GM12872 (cell line): ENCODE measurements at regions not wholly inside any gene's neighbourhood (a gene's known extent, or its start where the extent isn't known, plus 50 kb on each side); places are given as distances from the start of the nearest gene placed in this dataset.

Source experiments
- TF ChIP-seq, protein P1 (sequence below): IDR thresholded peaks from 3 replicates; pipeline ENCODE4 v1.5.1; 2011; ENCODE audit warnings: low read depth, mild to moderate bottlenecking, low read length, moderate library complexity; ENCODE audit not compliant: insufficient read depth

DNA sequence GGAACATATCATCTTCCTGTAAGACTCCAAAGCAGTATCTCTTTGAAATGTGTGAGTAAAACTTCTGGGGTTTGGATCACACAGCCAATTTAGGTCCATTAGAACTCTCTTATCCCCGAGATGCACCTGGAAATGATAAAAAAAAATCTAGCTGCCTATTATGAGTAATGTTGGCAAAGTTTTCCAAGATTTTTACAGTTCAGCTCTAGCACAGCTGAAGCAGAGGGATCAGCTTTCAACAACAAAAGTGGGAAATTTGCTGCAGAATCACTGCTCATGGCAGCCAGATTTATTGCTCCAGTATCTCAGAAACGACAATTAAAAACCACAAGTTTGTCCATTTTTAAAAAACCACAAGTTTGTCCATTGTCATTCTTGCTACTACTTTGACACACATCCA is 292.2 kb downstream of the IRX2 start:
- TF ChIP-seq, protein P1, sequence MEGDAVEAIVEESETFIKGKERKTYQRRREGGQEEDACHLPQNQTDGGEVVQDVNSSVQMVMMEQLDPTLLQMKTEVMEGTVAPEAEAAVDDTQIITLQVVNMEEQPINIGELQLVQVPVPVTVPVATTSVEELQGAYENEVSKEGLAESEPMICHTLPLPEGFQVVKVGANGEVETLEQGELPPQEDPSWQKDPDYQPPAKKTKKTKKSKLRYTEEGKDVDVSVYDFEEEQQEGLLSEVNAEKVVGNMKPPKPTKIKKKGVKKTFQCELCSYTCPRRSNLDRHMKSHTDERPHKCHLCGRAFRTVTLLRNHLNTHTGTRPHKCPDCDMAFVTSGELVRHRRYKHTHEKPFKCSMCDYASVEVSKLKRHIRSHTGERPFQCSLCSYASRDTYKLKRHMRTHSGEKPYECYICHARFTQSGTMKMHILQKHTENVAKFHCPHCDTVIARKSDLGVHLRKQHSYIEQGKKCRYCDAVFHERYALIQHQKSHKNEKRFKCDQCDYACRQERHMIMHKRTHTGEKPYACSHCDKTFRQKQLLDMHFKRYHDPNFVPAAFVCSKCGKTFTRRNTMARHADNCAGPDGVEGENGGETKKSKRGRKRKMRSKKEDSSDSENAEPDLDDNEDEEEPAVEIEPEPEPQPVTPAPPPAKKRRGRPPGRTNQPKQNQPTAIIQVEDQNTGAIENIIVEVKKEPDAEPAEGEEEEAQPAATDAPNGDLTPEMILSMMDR: no peak

DNA sequence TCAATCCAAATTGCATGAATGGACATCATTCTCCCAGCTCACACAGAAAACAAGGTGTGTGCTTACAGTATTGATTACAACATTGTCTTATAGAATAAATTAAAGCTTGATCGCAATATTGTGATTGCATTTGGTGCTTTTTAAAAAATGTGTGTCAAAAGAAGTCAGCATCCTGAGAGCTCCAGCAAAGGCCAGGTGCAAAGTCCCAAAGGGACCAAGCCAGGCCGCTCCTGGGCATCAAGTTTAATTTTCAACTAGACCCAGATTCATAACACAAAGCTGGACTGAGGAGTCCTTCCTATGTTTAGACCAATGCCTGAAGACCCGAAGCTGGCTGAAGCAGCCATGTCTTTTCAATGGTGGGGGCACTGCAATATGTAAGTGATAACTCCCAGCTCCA is 295.6 kb downstream of the IRX2 start:
- TF ChIP-seq, protein P1: no peak

DNA sequence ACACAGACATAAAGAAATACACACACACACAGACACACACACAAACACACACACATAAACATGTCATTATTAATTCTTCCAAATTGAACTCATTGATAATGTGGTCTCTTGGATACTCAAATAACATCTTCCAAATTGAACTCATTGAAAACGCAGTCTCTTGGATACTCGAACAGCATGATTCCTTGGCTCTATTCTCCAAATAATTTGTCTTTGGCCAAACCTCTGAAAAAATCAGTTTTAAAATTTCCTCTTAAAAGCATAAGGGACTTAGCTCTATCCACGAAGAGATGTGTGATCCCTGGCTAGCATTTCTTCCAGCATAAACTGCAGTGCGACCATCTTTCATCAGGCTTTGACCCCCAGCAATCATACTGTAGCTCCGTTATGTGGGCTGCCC is 296.6 kb downstream of the IRX2 start:
- TF ChIP-seq, protein P1: no peak

DNA sequence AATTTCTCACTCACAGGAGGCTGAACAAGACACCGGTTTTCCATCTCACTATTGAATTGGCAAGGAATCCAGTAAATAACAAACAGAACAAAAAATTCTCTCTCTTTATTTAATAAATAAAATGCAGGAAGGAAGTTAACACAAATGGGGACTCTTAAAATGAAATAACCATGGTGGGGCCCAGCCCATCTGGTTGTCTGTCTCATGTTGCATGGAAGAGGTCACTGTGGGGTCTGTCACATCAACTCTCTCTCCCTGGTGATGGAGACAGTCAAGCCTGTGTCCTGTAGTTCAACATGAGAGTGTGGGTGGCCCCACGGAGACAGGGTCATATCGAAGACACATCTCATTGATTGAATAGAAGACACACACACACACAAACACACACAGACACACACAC is 297.7 kb downstream of the IRX2 start:
- TF ChIP-seq, protein P1: no peak

DNA sequence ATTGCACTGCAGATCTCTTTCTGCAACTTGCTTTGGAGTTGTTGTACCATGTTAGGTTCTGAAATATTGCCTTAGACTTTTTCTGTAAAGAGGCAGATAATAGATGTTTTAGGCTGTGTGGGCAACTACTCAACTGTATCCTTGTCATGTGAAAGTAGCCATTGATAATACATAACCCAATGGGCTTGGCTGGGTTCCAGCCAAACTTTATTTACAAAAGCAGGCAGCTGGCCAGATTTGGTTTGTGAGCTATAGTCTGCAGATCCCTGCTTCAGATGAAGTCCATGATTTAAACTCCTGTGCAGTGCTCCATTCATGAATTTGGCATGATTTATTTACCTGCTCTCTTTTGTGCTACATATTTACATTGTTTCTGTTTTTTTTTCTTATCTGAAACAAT is 300.4 kb downstream of the IRX2 start:
- TF ChIP-seq, protein P1: no peak

DNA sequence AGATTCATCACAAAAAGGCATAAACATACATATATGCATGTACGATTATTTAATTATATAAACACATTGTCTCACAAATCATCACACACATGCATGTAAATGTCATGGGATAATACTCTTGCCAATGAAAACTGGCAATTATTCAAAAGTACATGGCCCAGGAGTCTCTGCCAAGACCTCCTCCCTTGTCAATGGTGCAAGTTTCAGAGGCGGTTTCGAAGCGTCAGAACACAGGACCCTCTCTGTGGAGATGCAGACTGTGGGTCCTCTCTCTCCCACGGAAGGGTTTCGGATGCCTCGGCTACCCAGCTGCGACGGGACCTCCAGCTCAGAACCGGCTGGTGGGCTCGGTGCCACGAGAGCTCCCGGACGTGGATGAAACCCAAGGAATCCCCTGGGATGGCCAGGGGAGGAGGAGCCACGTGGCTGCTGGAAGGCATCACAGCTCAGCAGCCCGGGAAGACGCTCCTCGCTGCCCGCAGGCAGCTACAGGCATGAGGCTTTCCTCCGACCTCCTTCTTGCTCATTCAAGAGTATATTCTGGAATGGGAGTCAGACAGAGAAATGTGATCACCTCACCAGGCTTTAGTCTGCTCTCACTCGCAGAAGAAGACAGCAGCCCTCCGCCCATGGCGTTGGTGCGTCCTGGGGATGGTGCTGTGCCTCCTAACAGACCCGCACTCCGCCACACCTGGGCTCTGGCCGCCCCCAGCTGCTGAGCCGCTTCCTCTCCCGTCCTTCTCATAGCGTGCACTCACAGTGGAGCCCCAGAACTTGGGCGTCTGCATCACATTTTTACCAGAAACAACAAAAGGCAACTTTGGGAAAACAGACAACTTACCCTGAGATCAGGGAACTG is 308.8 kb downstream of the IRX2 start:
- TF ChIP-seq, protein P1: no peak

DNA sequence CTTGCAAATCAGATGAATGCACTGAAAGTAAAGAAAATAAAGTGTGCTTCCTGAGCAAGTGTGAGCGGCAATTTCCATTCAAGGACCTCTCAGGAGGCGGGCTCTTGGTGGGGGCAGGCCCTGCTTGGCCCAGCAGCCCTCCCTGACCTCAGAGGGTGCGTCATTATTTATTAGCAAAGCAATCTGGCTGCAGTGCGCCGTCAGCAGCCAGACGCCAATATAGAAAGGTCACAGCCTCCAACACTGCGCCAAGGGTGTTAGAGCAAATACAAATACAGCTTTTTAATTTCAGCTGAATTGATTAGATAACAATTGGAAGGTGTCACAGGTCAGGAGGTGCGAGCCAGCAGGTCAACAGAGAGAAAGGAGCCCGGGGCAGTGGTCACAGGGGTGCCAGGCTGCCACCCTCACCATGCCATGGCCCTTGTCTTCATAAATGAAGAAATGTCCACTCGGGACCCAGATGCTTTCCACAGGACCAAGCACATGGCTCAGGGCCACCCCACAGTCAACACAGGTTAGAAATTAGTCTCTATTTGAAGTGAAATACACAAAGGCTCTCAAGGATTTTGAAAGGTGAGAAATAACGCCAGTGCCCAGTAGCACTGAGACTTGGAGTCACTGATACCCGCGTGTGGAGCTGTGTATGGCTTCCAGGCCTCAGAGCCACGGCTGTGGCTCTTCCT is 309.8 kb downstream of the IRX2 start:
- TF ChIP-seq, protein P1: no peak
